ENCODE measurements at regions not wholly inside any gene's neighbourhood (a gene's known extent, or its start where the extent isn't known, plus 50 kb on each side); places are given as distances from the start of the nearest gene placed in this dataset.

- DNase-seq (ENCODE audit: low read depth) = no peak
Observed at GRCh38 chr18:29157057-29157780, 980.3 kb upstream of the CDH2 start.

GRCh38 chr18:29156531-29156930 lies 979.6 kb upstream of the CDH2 start:
- no peak for DNase-seq (ENCODE audit: low read depth)

- peak; percentile 88 for DNase-seq (ENCODE audit: low read depth)
Observed at GRCh38 chr18:29154758-29155725, 978.1 kb upstream of the CDH2 start.

GRCh38 chr18:29154196-29154757 lies 977.3 kb upstream of the CDH2 start:
- no peak for DNase-seq (ENCODE audit: low read depth)

- no peak for DNase-seq (ENCODE audit: low read depth)
Observed at GRCh38 chr18:29153091-29153490, 976.2 kb upstream of the CDH2 start.

- DNase-seq (ENCODE audit: low read depth) = peak; percentile 41
Observed at GRCh38 chr18:29147944-29148343, 971.0 kb upstream of the CDH2 start.

GRCh38 chr18:29146068-29146467 lies 969.1 kb upstream of the CDH2 start:
- DNase-seq (ENCODE audit: low read depth) = no peak

- DNase-seq (ENCODE audit: low read depth) = no peak
Observed at GRCh38 chr18:29140590-29140989, 963.7 kb upstream of the CDH2 start.

GRCh38 chr18:29137773-29138495 lies 961.0 kb upstream of the CDH2 start:
- no peak for DNase-seq (ENCODE audit: low read depth)

GRCh38 chr18:29123706-29124530 lies 947.0 kb upstream of the CDH2 start:
- DNase-seq (ENCODE audit: low read depth) = no peak

GRCh38 chr18:29104671-29105070 lies 927.7 kb upstream of the CDH2 start:
- no peak for DNase-seq (ENCODE audit: low read depth)

- no peak for DNase-seq (ENCODE audit: low read depth)
Observed at GRCh38 chr18:29104227-29104626, 927.3 kb upstream of the CDH2 start.

- no peak for DNase-seq (ENCODE audit: low read depth)
Observed at GRCh38 chr18:29096079-29096770, 919.3 kb upstream of the CDH2 start.

- DNase-seq (ENCODE audit: low read depth) = no peak
Observed at GRCh38 chr18:29087616-29088246, 910.8 kb upstream of the CDH2 start.

- no peak for DNase-seq (ENCODE audit: low read depth)
Observed at GRCh38 chr18:29084120-29084519, 907.2 kb upstream of the CDH2 start.

- no peak for DNase-seq (ENCODE audit: low read depth)
Observed at GRCh38 chr18:29083545-29083944, 906.6 kb upstream of the CDH2 start.

GRCh38 chr18:29080946-29081345 lies 904.0 kb upstream of the CDH2 start:
- DNase-seq (ENCODE audit: low read depth) = no peak

GRCh38 chr18:29078273-29078672 lies 901.3 kb upstream of the CDH2 start:
- DNase-seq (ENCODE audit: low read depth) = no peak

- DNase-seq (ENCODE audit: low read depth) = no peak
Observed at GRCh38 chr18:29077344-29077743, 900.4 kb upstream of the CDH2 start.

- no peak for DNase-seq (ENCODE audit: low read depth)
Observed at GRCh38 chr18:29076645-29077044, 899.7 kb upstream of the CDH2 start.

Measured in GM04503 (cell line).